H9 (cell line): ENCODE measurements at regions not wholly inside any gene's neighbourhood (a gene's known extent, or its start where the extent isn't known, plus 50 kb on each side); places are given as distances from the start of the nearest gene placed in this dataset.

Experiments
- DNase-seq: peaks from one replicate; pipeline ENCODE4 v3.0.0-alpha.2; 2017
- H2AFZ ChIP-seq: one replicate; pipeline ENCODE4 v1.6.1; 2013; ENCODE audit warnings: mild to moderate bottlenecking, low read length, control low read depth, moderate library complexity
- H2AK5ac ChIP-seq: 2 replicates; pipeline ENCODE4 v1.6.1; 2013; ENCODE audit warnings: low read length, control low read depth, mixed read lengths; ENCODE audit not compliant: insufficient read length
- H2BK120ac ChIP-seq: one replicate; pipeline ENCODE4 v1.6.1; 2013; ENCODE audit warnings: low read depth, mild to moderate bottlenecking, low read length, control low read depth, inconsistent platforms; ENCODE audit not compliant: poor library complexity, severe bottlenecking
- H2BK12ac ChIP-seq: 2 replicates; pipeline ENCODE4 v1.6.1; 2013; ENCODE audit warnings: low read length, control low read depth, mixed read lengths, low read depth; ENCODE audit not compliant: insufficient read length
- H2BK15ac ChIP-seq: 2 replicates; pipeline ENCODE4 v1.6.1; 2013; ENCODE audit warnings: low read depth, low read length, control low read depth
- H2BK20ac ChIP-seq: one replicate; pipeline ENCODE4 v1.6.1; 2013; ENCODE audit warnings: low read depth, mild to moderate bottlenecking, low read length, control low read depth, inconsistent platforms; ENCODE audit not compliant: poor library complexity, severe bottlenecking
- H2BK5ac ChIP-seq: 2 replicates; pipeline ENCODE4 v1.6.1; 2013; ENCODE audit warnings: low read length, control low read depth, mixed read lengths; ENCODE audit not compliant: insufficient read length
- H3K14ac ChIP-seq: 2 replicates; pipeline ENCODE4 v1.6.1; 2013; ENCODE audit warnings: low read length, control low read depth; ENCODE audit not compliant: insufficient read depth
- H3K18ac ChIP-seq: 2 replicates; pipeline ENCODE4 v1.6.1; 2013; ENCODE audit warnings: low read depth, mild to moderate bottlenecking, mixed read lengths, low read length, control low read depth; ENCODE audit not compliant: insufficient read length
- H3K23ac ChIP-seq: 2 replicates; pipeline ENCODE4 v1.6.1; 2013; ENCODE audit warnings: low read length, control low read depth, mixed read lengths, low read depth; ENCODE audit not compliant: insufficient read length
- H3K23me2 ChIP-seq: 2 replicates; pipeline ENCODE4 v1.6.1; 2013; ENCODE audit warnings: low read depth, mild to moderate bottlenecking, mixed read lengths, low read length, control low read depth; ENCODE audit not compliant: insufficient read length, poor library complexity, severe bottlenecking
- H3K27ac ChIP-seq: 2 replicates; pipeline ENCODE4 v1.5.1; 2013; ENCODE audit warnings: low read length, control low read depth, mixed read lengths, low read depth; ENCODE audit not compliant: insufficient read length
- H3K27me3 ChIP-seq: 2 replicates; pipeline ENCODE4 v1.6.1; 2013; ENCODE audit warnings: low read length, control low read depth, inconsistent platforms; ENCODE audit not compliant: insufficient read depth
- H3K4ac ChIP-seq: 2 replicates; pipeline ENCODE4 v1.6.1; 2013; ENCODE audit warnings: low read depth, mild to moderate bottlenecking, control low read depth, inconsistent platforms, low read length, moderate library complexity
- H3K4me1 ChIP-seq: 2 replicates; pipeline ENCODE4 v1.6.1; 2013; ENCODE audit warnings: low read length, control low read depth, inconsistent platforms; ENCODE audit not compliant: insufficient read depth
- H3K4me2 ChIP-seq: 2 replicates; pipeline ENCODE4 v1.6.1; 2013; ENCODE audit warnings: low read length, control low read depth, mixed read lengths; ENCODE audit not compliant: insufficient read length, insufficient read depth
- H3K56ac ChIP-seq: 2 replicates; pipeline ENCODE4 v1.6.1; 2013; ENCODE audit warnings: low read depth, mild to moderate bottlenecking, mixed read lengths, low read length, control low read depth; ENCODE audit not compliant: insufficient read length
- H3K79me1 ChIP-seq: 2 replicates; pipeline ENCODE4 v1.6.1; 2013; ENCODE audit warnings: low read depth, mild to moderate bottlenecking, moderate library complexity, low read length, control low read depth, inconsistent platforms; ENCODE audit not compliant: insufficient read depth, poor library complexity, severe bottlenecking
- H3K79me2 ChIP-seq: 2 replicates; pipeline ENCODE4 v1.6.1; 2013; ENCODE audit warnings: low read length, control low read depth, inconsistent platforms; ENCODE audit not compliant: insufficient read depth
- H3K9ac ChIP-seq: 2 replicates; pipeline ENCODE4 v1.6.1; 2013; ENCODE audit warnings: low read length, control low read depth, mixed read lengths; ENCODE audit not compliant: insufficient read length; ENCODE audit errors: extremely low read depth
- H3K9me3 ChIP-seq: one replicate; pipeline ENCODE4 v1.6.1; 2013; ENCODE audit warnings: low read depth, low read length, inconsistent platforms; ENCODE audit not compliant: control insufficient read depth
- H3T11ph ChIP-seq: one replicate; pipeline ENCODE4 v1.6.1; 2013; ENCODE audit warnings: mild to moderate bottlenecking, low read length, control low read depth, inconsistent platforms
- H4K20me1 ChIP-seq: one replicate; pipeline ENCODE4 v1.6.1; 2013; ENCODE audit not compliant: control insufficient read depth, insufficient read length, insufficient read depth
- H4K5ac ChIP-seq: 2 replicates; pipeline ENCODE4 v1.6.1; 2013; ENCODE audit warnings: low read depth, mild to moderate bottlenecking, mixed read lengths, low read length, control low read depth; ENCODE audit not compliant: insufficient read length
- H4K8ac ChIP-seq: replicated peaks from 2 replicates; pipeline ENCODE4 v1.6.1; 2013; ENCODE audit warnings: low read length, control low read depth, mixed read lengths, low read depth; ENCODE audit not compliant: insufficient read length
- H4K91ac ChIP-seq: 2 replicates; pipeline ENCODE4 v1.6.1; 2013; ENCODE audit warnings: low read depth, mild to moderate bottlenecking, moderate library complexity, mixed read lengths, low read length, control low read depth; ENCODE audit not compliant: insufficient read length
- H3K27ac Mint-ChIP-seq, 3 experiments: 2 replicates in 2 of 3; 3 replicates in 1 of 3; pipeline ENCODE4 v1.8.0; 2020 to 2021; ENCODE audit warnings: mixed read lengths in 3 of 3, mild to moderate bottlenecking in 1 of 3, moderate library complexity in 1 of 3
- H3K27me3 Mint-ChIP-seq: 2 replicates; pipeline ENCODE4 v1.8.0; 2021; ENCODE audit warnings: low read depth, mild to moderate bottlenecking, moderate library complexity, mixed read lengths
- H3K36me3 Mint-ChIP-seq, 3 experiments: 2 replicates in 2 of 3; 3 replicates in 1 of 3; pipeline ENCODE4 v1.8.0; 2020 to 2021; ENCODE audit warnings: low read depth in 3 of 3, mixed read lengths in 3 of 3; ENCODE audit not compliant: insufficient read depth in 1 of 3
- H3K4me1 Mint-ChIP-seq, 2 experiments: 2 replicates each; pipeline ENCODE4 v1.8.0; 2020; ENCODE audit warnings: mixed read lengths in 2 of 2
- H3K4me3 Mint-ChIP-seq, 2 experiments: 2 replicates in 1 of 2; 3 replicates in 1 of 2; pipeline ENCODE4 v1.8.0; 2020 to 2021; ENCODE audit warnings: mild to moderate bottlenecking in 2 of 2, mixed read lengths in 2 of 2, moderate library complexity in 1 of 2
- H3K9me3 Mint-ChIP-seq, 2 experiments: 2 replicates in 1 of 2; 3 replicates in 1 of 2; pipeline ENCODE4 v1.8.0; 2020; ENCODE audit warnings: mild to moderate bottlenecking in 2 of 2, mixed read lengths in 2 of 2, moderate library complexity in 1 of 2
- WGBS: extraction: QIAGEN DNeasy Blood & Tissue Kit; methylation state at CpG from one replicate; pipeline ENCODE4 v1.1.7; 2013; ENCODE audit warnings: missing lambda C conversion rate, low lambda C conversion rate, mixed read lengths; ENCODE audit not compliant: insufficient read length; ENCODE audit errors: extremely low coverage; 5-methylcytosine and 5-hydroxymethylcytosine counted together
- TF ChIP-seq, protein P1 (sequence below): fragments of 200-600 bp; sonication (generic); conservative IDR thresholded peaks from 3 replicates; pipeline ENCODE4 v1.8.0; 2021; ENCODE audit warnings: antibody characterized with exemption, mild to moderate bottlenecking

DNA sequence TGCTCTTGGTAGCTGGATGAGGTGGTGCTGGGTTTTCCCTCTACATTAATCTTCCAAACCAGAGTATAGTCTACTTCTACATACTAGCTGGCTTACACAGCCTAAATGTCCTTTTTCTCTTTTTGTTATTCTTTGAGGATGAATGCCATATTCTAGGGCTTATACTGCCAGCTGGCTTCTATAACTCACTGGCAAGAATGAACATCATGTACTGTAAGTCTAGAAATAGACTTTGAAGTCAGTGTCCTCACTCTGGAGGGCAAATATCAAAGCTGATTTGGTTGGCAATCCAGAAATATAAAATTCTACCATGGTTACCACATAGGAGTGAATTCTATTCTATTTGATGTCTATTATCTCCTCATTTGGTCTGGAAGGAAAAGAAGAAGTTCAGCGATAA lies 251.7 kb upstream of the TYRP1 start:
- Histone ChIP-seq H4K20me1 (no peaks in the 10 kb centered on the region), H3K14ac (no peak overlapping the region), H3K4me1 (no peaks in the 10 kb centered on the region), H2BK5ac (no peak overlapping the region), H3K9me3 (no peaks in the 10 kb centered on the region), H2BK12ac (no peak overlapping the region), H3K27ac (no peak overlapping the region), H3K79me2 (no peaks in the 10 kb centered on the region), H3K23me2 (no peaks in the 10 kb centered on the region), H4K5ac (no peak overlapping the region), H3K79me1 (no peaks in the 10 kb centered on the region), H3K18ac (no peak overlapping the region), H3K9ac (no peak overlapping the region), H4K91ac (no peak overlapping the region), H3K23ac (no peak overlapping the region), H3T11ph (no peak overlapping the region), H2AFZ (no peak overlapping the region), H3K27me3 (no peaks in the 10 kb centered on the region), H2BK20ac (no peak overlapping the region), H3K4me2 (no peak overlapping the region), H2BK120ac (no peak overlapping the region), H3K4ac (no peak overlapping the region), H4K8ac (no peak overlapping the region), H3K56ac (no peak overlapping the region), H2BK15ac (no peak overlapping the region), H2AK5ac (no peak overlapping the region)
- DNase-seq: no peak
- H3K4me1 Mint-ChIP-seq: peaks cover 5 to 18% of the 10 kb centered on the region in 2 experiments
- WGBS: no CpG with 5 or more reads among the region's 1 CpG
- no peaks in the 10 kb centered on the region for H3K27me3 Mint-ChIP-seq
- TF ChIP-seq, protein P1, sequence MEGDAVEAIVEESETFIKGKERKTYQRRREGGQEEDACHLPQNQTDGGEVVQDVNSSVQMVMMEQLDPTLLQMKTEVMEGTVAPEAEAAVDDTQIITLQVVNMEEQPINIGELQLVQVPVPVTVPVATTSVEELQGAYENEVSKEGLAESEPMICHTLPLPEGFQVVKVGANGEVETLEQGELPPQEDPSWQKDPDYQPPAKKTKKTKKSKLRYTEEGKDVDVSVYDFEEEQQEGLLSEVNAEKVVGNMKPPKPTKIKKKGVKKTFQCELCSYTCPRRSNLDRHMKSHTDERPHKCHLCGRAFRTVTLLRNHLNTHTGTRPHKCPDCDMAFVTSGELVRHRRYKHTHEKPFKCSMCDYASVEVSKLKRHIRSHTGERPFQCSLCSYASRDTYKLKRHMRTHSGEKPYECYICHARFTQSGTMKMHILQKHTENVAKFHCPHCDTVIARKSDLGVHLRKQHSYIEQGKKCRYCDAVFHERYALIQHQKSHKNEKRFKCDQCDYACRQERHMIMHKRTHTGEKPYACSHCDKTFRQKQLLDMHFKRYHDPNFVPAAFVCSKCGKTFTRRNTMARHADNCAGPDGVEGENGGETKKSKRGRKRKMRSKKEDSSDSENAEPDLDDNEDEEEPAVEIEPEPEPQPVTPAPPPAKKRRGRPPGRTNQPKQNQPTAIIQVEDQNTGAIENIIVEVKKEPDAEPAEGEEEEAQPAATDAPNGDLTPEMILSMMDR: no peak
- no peak overlapping the region for H3K4me3 Mint-ChIP-seq
- no peak overlapping the region for H3K27ac Mint-ChIP-seq
- no peaks in the 10 kb centered on the region; a peak in 1 of 5 replicates for H3K9me3 Mint-ChIP-seq
- no peaks in the 10 kb centered on the region; a peak in 1 of 7 replicates for H3K36me3 Mint-ChIP-seq
